ENCODE measurements at regions not wholly inside any gene's neighbourhood (a gene's known extent, or its start where the extent isn't known, plus 50 kb on each side); places are given as distances from the start of the nearest gene placed in this dataset.

GRCh38 chr9:7402334-7403027 is 397.1 kb downstream of the DMAC1 start (continued):
- TF ChIP-seq ZNF567 (CRISPR knock-in tag; IDR thresholded peaks at IDR 0.05; ENCODE audit: borderline replicate concordance) (no peak), NONO (IDR thresholded peaks at IDR 0.05) (no peak), NONO (CRISPR knock-in tag; conservative IDR thresholded peaks at IDR 0.05) (no peak), CREB3 (CRISPR knock-in tag; IDR thresholded peaks at IDR 0.05) (no peak), ZNF225 (CRISPR knock-in tag; IDR thresholded peaks at IDR 0.05) (no peak), TEAD3 (CRISPR knock-in tag; optimal IDR thresholded peaks at IDR 0.05; ENCODE audit: borderline replicate concordance) (no peak), ARHGAP35 (CRISPR knock-in tag; IDR thresholded peaks at IDR 0.05; ENCODE audit: borderline replicate concordance) (no peak), TBX3 (IDR thresholded peaks at IDR 0.05; ENCODE audit: borderline replicate concordance) (no peak), SMARCE1 (IDR thresholded peaks at IDR 0.05; ENCODE audit: borderline replicate concordance) (no peak)

- Histone ChIP-seq H3K79me2 (ENCODE audit: insufficient read depth, low read length) (no peaks in the 10 kb centered on the region), H3K36me3 (replicated peaks in 1 of 2; ENCODE audit: control insufficient read depth in 1 of 2, insufficient read depth in 2 of 2, low read length in 2 of 2) (no peaks in the 10 kb centered on the region), H4K20me1 (ENCODE audit: insufficient read depth, low read length) (no peaks in the 10 kb centered on the region), H2AFZ (ENCODE audit: low read length) (no peak overlapping the region), H3K9me3 (ENCODE audit: low read length) (no peaks in the 10 kb centered on the region), H3K27ac (ENCODE audit: extremely low read length, insufficient read depth, low read length) (no peak overlapping the region), H3K4me2 (ENCODE audit: low read depth, low read length) (no peak overlapping the region), H3K4me3 (replicated peaks in 1 of 3; ENCODE audit: insufficient read depth in 1 of 3, low read depth in 2 of 3, low read length in 3 of 3) (no peak overlapping the region), H3K4me1 (ENCODE audit: insufficient read depth, low read length) (no peaks in the 10 kb centered on the region), H3K27me3 (ENCODE audit: control insufficient read depth in 1 of 2, insufficient read depth in 2 of 2, low read length in 2 of 2) (no peaks in the 10 kb centered on the region; a peak in 1 of 5 replicates), H3K9ac (ENCODE audit: insufficient read depth, low read depth, low read length) (no peak overlapping the region)
- ATAC-seq (no peak), DNase-seq (ENCODE audit: low spot score) (no peak), FAIRE-seq (no peak)
- intact Hi-C loops (cut with micrococcal nuclease; ENCODE audit: unreplicated experiment) (loop anchor here (5.0 kb wide), 1 partner anchor 256 kb away; no protein-coding TSS in a partner anchor), in situ Hi-C loops (cut with HindIII; ENCODE audit: extremely low pct_ligation_motif_present, low pct_unique_long_range_greater_than_20kb) (no loop called here)
- no TSS peak for BruUV-seq (replicated peaks)
- ChIA-PET CTCF (ENCODE audit: low intra/inter-chr PET ratio, low total read pairs) (no interaction called here), POLR2A (no interaction called here)
- WGBS (ENCODE audit: low lambda C conversion rate): 4% methylated on average over 2 of the region's 2 CpGs
- TF ChIP-seq HDAC2 (CRISPR knock-in tag; IDR thresholded peaks at IDR 0.05) (no peak), ATF7-NPFF (CRISPR knock-in tag; IDR thresholded peaks at IDR 0.05; ENCODE audit: low read depth) (no peak), EHMT2 (IDR thresholded peaks at IDR 0.05; ENCODE audit: borderline replicate concordance, low read depth, low read length) (no peak), ARNTL (CRISPR knock-in tag; IDR thresholded peaks at IDR 0.05) (no peak), ZNF766 (CRISPR knock-in tag; IDR thresholded peaks at IDR 0.05; ENCODE audit: borderline replicate concordance) (no peak), ZNF235 (CRISPR knock-in tag; IDR thresholded peaks at IDR 0.05; ENCODE audit: borderline replicate concordance) (no peak), ZNF205 (CRISPR knock-in tag; IDR thresholded peaks at IDR 0.05) (no peak), ZEB1 (IDR thresholded peaks at IDR 0.05; ENCODE audit: insufficient replicate concordance, low read depth) (no peak), TAF15 (IDR thresholded peaks at IDR 0.05; ENCODE audit: low read depth, low read length, poor library complexity, severe bottlenecking) (no peak), PAWR (CRISPR knock-in tag; IDR thresholded peaks at IDR 0.05; ENCODE audit: borderline replicate concordance) (no peak), PLRG1 (conservative IDR thresholded peaks at IDR 0.05) (no peak)
These were observed 398.5 kb downstream of the DMAC1 start for GRCh38 chr9:7401116-7401515.

All from HepG2 (cell line).